ENCODE measurements at regions not wholly inside any gene's neighbourhood (a gene's known extent, or its start where the extent isn't known, plus 50 kb on each side); places are given as distances from the start of the nearest gene placed in this dataset.
A peak's percentile ranks its signal among the peaks of the same experiment; 100 is the strongest.
"Not testable (repeated sequence)": the region's sequence is repeated elsewhere in the genome, so short reads cannot be mapped to it uniquely, and the experiment has no call there.

DNA sequence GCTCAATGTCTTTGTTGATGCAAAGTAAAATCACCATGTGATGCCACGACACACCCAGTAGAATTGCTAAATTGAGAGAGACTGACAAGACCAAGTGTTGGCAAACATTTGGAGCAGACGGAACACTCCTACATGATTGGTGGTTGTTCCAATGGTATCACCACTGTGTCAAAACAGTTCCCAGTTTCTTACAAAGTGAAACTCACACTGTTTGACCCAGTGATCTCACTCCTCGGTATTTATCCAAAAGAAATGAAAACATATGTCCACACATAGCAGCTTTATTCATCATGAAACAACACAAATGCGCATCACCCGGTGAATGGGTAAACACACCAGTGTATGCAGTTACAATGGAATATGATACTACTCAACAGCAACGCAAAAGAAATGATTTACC, 74.0 kb upstream of the SULF2 start:
- Mint-ChIP-seq H3K9me3 (peaks cover 2 to 11% (median 3%) of the 10 kb centered on the region in 3 donors), H3K27ac (peak overlapping the region in 1 of 3 donors; percentile 75), H3K36me3 (peaks cover 4% of the 10 kb centered on the region), H3K4me1 (peaks cover 7 to 10% (median 7%) of the 10 kb centered on the region in 3 donors), H3K4me3 (no peak overlapping the region), H3K27me3 (peaks cover 5% of the 10 kb centered on the region)

DNA sequence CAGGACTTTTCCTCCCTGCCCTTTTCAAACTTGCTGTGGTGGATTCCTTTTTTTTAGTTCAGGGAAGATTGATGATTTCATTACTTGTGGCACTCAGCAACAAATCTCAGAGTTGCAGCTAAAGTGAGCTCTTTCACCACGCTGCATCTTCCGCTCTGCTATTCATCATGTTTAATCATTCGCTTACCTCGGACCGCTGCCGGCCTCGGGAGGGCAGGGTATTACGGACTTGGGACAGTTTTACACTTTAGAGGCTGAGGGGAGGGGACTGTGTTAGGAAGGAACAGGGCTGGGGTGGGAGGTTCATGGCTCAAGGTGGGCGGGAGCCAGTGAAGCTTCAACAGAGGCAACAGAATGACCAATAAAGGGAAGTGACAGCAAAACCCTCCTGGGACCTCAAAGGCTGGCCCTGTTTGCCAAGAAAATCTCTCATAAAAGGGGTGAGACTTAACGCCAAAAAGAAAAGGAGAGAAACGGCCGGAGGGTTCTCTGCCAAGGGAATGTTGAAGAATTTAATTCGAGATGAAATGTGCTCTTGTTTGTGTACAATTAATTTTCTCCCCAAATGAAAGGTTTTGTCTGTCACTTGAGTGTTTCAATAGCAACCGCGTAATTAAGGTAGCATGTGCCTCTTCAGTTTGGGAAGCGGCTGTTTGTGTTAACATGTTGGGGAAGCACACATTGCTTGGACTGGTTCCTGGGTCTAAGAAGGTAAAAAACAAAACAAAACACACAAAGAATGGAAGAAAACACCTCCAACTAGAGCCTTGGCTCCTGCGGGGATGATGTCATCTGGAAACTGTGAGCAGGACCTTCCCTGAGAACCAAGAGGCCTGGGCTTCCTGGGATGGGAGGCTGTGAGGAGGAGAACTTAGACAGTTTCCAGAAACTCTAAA, 72.5 kb upstream of the SULF2 start:
- H3K36me3 Mint-ChIP-seq, result peaks cover 2% of the 10 kb centered on the region
- no peak overlapping the region for H3K27ac Mint-ChIP-seq
- H3K27me3 Mint-ChIP-seq, result peaks cover 2% of the 10 kb centered on the region
- peaks cover 7 to 10% (median 7%) of the 10 kb centered on the region in 3 donors for H3K4me1 Mint-ChIP-seq
- peaks cover 0 to 2% (median 0%) of the 10 kb centered on the region in 3 donors for H3K9me3 Mint-ChIP-seq
- no peak overlapping the region for H3K4me3 Mint-ChIP-seq

GRCh38 chr20:47857187-47857568, 71.9 kb upstream of the SULF2 start:
- no peak overlapping the region for H3K4me3 Mint-ChIP-seq

DNA sequence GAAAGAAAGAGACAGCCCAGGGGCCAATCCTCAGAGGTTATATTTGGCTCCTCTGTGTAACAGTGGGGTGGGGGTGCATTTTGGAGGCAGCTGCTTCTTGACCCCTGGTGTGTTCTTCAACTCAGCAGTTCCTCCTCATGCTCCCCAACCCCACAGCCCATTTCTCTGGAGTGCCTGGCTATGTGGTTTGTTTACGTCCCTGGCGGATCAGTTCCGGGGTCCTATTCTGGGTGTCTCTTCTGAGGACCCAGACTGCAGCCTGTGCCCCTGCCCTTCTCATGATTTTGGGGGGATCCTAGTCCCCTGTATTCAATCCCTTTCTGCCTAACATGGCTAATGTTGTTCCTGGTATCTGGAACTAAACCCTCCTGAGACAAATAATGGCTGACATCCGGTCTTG, 70.5 kb upstream of the SULF2 start:
- Mint-ChIP-seq H3K9me3 (no peaks in the 10 kb centered on the region), H3K27ac (no peak overlapping the region), H3K36me3 (peaks cover 2% of the 10 kb centered on the region), H3K4me3 (no peak overlapping the region), H3K27me3 (peaks cover 8% of the 10 kb centered on the region), H3K4me1 (peaks cover 7 to 10% (median 7%) of the 10 kb centered on the region in 3 donors)

More at GRCh38 chr20:47857187-47857568, 71.9 kb upstream of the SULF2 start:
- no peak overlapping the region for H3K27ac Mint-ChIP-seq
- peaks cover 2% of the 10 kb centered on the region for H3K36me3 Mint-ChIP-seq
- no peaks in the 10 kb centered on the region for H3K9me3 Mint-ChIP-seq
- H3K27me3 Mint-ChIP-seq, result peaks cover 2% of the 10 kb centered on the region
- H3K4me1 Mint-ChIP-seq, result peaks cover 7 to 10% (median 7%) of the 10 kb centered on the region in 3 donors

GRCh38 chr20:47854687-47855212, 69.5 kb upstream of the SULF2 start:
- Mint-ChIP-seq H3K36me3 (peaks cover 2% of the 10 kb centered on the region), H3K4me1 (peaks cover 7 to 10% (median 7%) of the 10 kb centered on the region in 3 donors), H3K4me3 (no peak overlapping the region), H3K27ac (no peak overlapping the region), H3K9me3 (no peaks in the 10 kb centered on the region), H3K27me3 (peaks cover 10% of the 10 kb centered on the region)

- Mint-ChIP-seq H3K27me3 (peaks cover 10% of the 10 kb centered on the region), H3K36me3 (peaks cover 1% of the 10 kb centered on the region), H3K27ac (no peak overlapping the region), H3K4me3 (no peak overlapping the region), H3K4me1 (peaks cover 0 to 6% (median 1%) of the 10 kb centered on the region in 3 donors), H3K9me3 (no peaks in the 10 kb centered on the region)
Observed at GRCh38 chr20:47851774-47852173, 66.5 kb upstream of the SULF2 start.

DNA sequence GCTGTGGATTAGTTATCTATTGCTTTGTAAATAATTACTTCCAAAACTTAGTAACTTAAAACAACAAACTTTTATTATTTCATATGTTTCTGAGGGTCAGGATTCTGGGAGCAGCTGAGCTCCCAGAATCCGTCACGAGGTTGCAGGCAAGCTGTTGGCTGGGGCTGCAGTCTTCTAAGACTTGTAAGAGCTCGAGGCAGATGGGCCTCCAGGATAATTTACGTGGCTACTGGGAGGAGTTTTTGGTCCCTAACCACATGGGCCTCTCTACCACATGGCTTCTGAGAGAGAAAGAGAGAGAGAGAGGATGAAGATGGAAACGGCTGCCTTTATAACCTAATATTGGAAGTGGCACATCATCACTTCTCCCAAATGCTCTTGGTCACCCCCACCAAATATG, 64.9 kb upstream of the SULF2 start:
- Mint-ChIP-seq H3K27ac (no peak overlapping the region), H3K9me3 (no peaks in the 10 kb centered on the region), H3K4me1 (peaks cover 0 to 6% (median 0%) of the 10 kb centered on the region in 3 donors), H3K4me3 (no peak overlapping the region), H3K27me3 (peaks cover 17% of the 10 kb centered on the region), H3K36me3 (peaks cover 1% of the 10 kb centered on the region)

- Mint-ChIP-seq H3K9me3 (no peaks in the 10 kb centered on the region), H3K4me1 (peaks cover 0 to 6% (median 0%) of the 10 kb centered on the region in 3 donors), H3K36me3 (peaks cover 1% of the 10 kb centered on the region), H3K4me3 (no peak overlapping the region), H3K27me3 (peaks cover 17% of the 10 kb centered on the region), H3K27ac (no peak overlapping the region)
Observed at GRCh38 chr20:47849596-47849995, 64.3 kb upstream of the SULF2 start.

DNA sequence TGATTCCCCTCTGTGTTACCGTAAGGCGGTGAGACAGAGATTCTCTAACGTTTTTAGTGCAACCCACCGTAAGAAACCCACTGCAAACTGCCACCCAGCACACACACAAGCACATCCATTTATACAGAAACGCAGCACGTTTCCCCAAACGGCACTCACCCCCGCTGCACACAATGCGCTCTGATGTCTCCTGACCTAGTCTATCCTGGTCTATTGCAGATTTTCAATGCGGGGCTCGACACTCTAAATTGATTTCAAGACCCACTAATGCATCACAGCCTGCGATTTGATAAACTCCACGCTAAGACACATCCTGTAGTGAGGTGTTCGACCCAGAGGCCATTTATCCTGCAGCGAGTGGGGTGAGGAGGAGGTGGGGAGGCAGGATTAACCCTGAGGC, 63.7 kb upstream of the SULF2 start:
- no peak overlapping the region for H3K27ac Mint-ChIP-seq
- H3K27me3 Mint-ChIP-seq, result peaks cover 19% of the 10 kb centered on the region
- H3K9me3 Mint-ChIP-seq, result no peaks in the 10 kb centered on the region
- peaks cover 1% of the 10 kb centered on the region for H3K36me3 Mint-ChIP-seq
- H3K4me1 Mint-ChIP-seq, result peaks cover 0 to 6% (median 0%) of the 10 kb centered on the region in 3 donors
- H3K4me3 Mint-ChIP-seq, result peak overlapping the region in 1 of 4 donors; percentile 18

GRCh38 chr20:47848534-47848933, 63.3 kb upstream of the SULF2 start:
- H3K4me1 Mint-ChIP-seq, H3K36me3 Mint-ChIP-seq, H3K27ac Mint-ChIP-seq, H3K9me3 Mint-ChIP-seq: not testable (repeated sequence)
- peak overlapping the region in 1 of 4 donors; percentile 18 for H3K4me3 Mint-ChIP-seq
- H3K27me3 Mint-ChIP-seq, result peaks cover 19% of the 10 kb centered on the region

GRCh38 chr20:47847884-47848485, 62.7 kb upstream of the SULF2 start:
- Mint-ChIP-seq H3K27me3 (peaks cover 19% of the 10 kb centered on the region), H3K36me3 (peaks cover 1% of the 10 kb centered on the region), H3K4me3 (no peak overlapping the region), H3K9me3 (no peaks in the 10 kb centered on the region), H3K27ac (no peak overlapping the region), H3K4me1 (peaks cover 0 to 6% (median 0%) of the 10 kb centered on the region in 3 donors)

DNA sequence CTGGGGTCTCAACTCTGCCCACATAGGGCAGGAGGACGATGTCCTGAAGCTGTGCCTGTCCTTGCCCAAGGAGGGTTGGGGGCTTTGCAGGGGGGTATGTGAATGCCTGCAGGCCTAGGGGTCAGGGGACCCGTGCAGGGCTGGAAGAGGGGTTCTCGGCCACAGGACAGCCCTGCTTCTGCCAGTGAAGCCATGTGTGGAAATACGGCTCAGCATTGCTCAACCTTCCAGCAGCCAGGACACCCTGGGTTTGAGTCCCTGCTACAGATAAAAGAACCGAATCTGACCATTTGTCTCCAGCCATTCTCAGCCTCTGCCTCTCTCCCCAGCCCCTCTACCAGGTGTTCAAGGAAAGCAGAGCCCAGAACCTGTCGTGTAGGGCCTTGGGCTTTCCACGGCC, 61.9 kb upstream of the SULF2 start:
- H3K9me3 Mint-ChIP-seq, H3K27ac Mint-ChIP-seq, H3K4me3 Mint-ChIP-seq, H3K4me1 Mint-ChIP-seq, H3K36me3 Mint-ChIP-seq: not testable (repeated sequence)
- peaks cover 19% of the 10 kb centered on the region for H3K27me3 Mint-ChIP-seq

- H3K4me3 Mint-ChIP-seq, H3K27ac Mint-ChIP-seq, H3K36me3 Mint-ChIP-seq, H3K4me1 Mint-ChIP-seq, H3K9me3 Mint-ChIP-seq: not testable (repeated sequence)
- H3K27me3 Mint-ChIP-seq, result peaks cover 20% of the 10 kb centered on the region
Observed at GRCh38 chr20:47846651-47847050, 61.4 kb upstream of the SULF2 start.

GRCh38 chr20:47845382-47845977, 60.2 kb upstream of the SULF2 start:
- H3K4me1 Mint-ChIP-seq, H3K9me3 Mint-ChIP-seq, H3K36me3 Mint-ChIP-seq, H3K27ac Mint-ChIP-seq, H3K4me3 Mint-ChIP-seq: not testable (repeated sequence)
- H3K27me3 Mint-ChIP-seq, result peaks cover 16% of the 10 kb centered on the region

- H3K27me3 Mint-ChIP-seq, result peaks cover 16% of the 10 kb centered on the region
- not testable (repeated sequence) for H3K4me1 Mint-ChIP-seq, H3K4me3 Mint-ChIP-seq, H3K9me3 Mint-ChIP-seq, H3K27ac Mint-ChIP-seq, H3K36me3 Mint-ChIP-seq
Observed at GRCh38 chr20:47844568-47844906, 59.3 kb upstream of the SULF2 start.

Data from IgD-negative memory B cell (primary cell).